ENCODE measurements at regions not wholly inside any gene's neighbourhood (a gene's known extent, or its start where the extent isn't known, plus 50 kb on each side); places are given as distances from the start of the nearest gene placed in this dataset.

GRCh38 chr2:6545336-6545735 is 320.4 kb downstream of the CMPK2 start (continued):
- TF ChIP-seq ZNF281 (CRISPR knock-in tag; IDR thresholded peaks at IDR 0.05) (no peak), ZNF138 (CRISPR knock-in tag; conservative IDR thresholded peaks at IDR 0.05) (no peak), ERG (CRISPR knock-in tag; IDR thresholded peaks at IDR 0.05) (no peak), NR2C2 (CRISPR knock-in tag; IDR thresholded peaks at IDR 0.05) (no peak), MAX (CRISPR knock-in tag; IDR thresholded peaks at IDR 0.05) (no peak), MYBL2 (CRISPR knock-in tag; IDR thresholded peaks at IDR 0.05) (no peak), GABPB1 (CRISPR knock-in tag; IDR thresholded peaks at IDR 0.05) (no peak), FOXJ3 (CRISPR knock-in tag; IDR thresholded peaks at IDR 0.05; ENCODE audit: borderline replicate concordance) (no peak), ZBTB21 (CRISPR knock-in tag; IDR thresholded peaks at IDR 0.05; ENCODE audit: borderline replicate concordance) (no peak), ATF1 (CRISPR knock-in tag; IDR thresholded peaks at IDR 0.05) (no peak)

- no peaks in the 10 kb centered on the region for H3K4me1 Mint-ChIP-seq
- TF ChIP-seq IRF2 (CRISPR knock-in tag; IDR thresholded peaks at IDR 0.05; ENCODE audit: borderline replicate concordance, low read depth) (no peak), MAX (CRISPR knock-in tag; IDR thresholded peaks at IDR 0.05) (no peak), FOXJ3 (CRISPR knock-in tag; IDR thresholded peaks at IDR 0.05; ENCODE audit: borderline replicate concordance) (no peak)
- no peak for ATAC-seq
- peaks cover 76% of the 10 kb centered on the region for H3K9me3 Mint-ChIP-seq
- no peak for DNase-seq (ENCODE audit: low spot score)
- peaks cover under 1% of the 10 kb centered on the region; the same call in 1 of the 2 replicates for H3K27me3 Mint-ChIP-seq (ENCODE audit: low read depth)
- no peak overlapping the region for H3K4me3 Mint-ChIP-seq
- POLR2A ChIA-PET: no interaction called here
- H3K27ac Mint-ChIP-seq: no peak overlapping the region
- CTCF ChIA-PET: no interaction called here
- peaks cover 62% of the 10 kb centered on the region for H3K36me3 Mint-ChIP-seq
Observed at GRCh38 chr2:6545795-6546194, 319.9 kb downstream of the CMPK2 start.

GRCh38 chr2:6554466-6554865 is 311.2 kb downstream of the CMPK2 start:
- TF ChIP-seq PRDM15 (CRISPR knock-in tag; IDR thresholded peaks at IDR 0.05): no peak
- TF ChIP-seq JUN (CRISPR knock-in tag; IDR thresholded peaks at IDR 0.05): no peak
- TF ChIP-seq E2F4 (CRISPR knock-in tag; IDR thresholded peaks at IDR 0.05; ENCODE audit: borderline replicate concordance, low read depth): no peak
- TF ChIP-seq ESRRA (CRISPR knock-in tag; IDR thresholded peaks at IDR 0.05; ENCODE audit: borderline replicate concordance): no peak
- no peak for TF ChIP-seq MYBL2 (CRISPR knock-in tag; IDR thresholded peaks at IDR 0.05)
- no peak for TF ChIP-seq ZBTB21 (CRISPR knock-in tag; IDR thresholded peaks at IDR 0.05; ENCODE audit: borderline replicate concordance)
- no peak for TF ChIP-seq AFF4 (CRISPR knock-in tag; IDR thresholded peaks at IDR 0.05; ENCODE audit: borderline replicate concordance)
- H3K36me3 Mint-ChIP-seq: peaks cover 71% of the 10 kb centered on the region
- ATAC-seq: no peak
- no peak overlapping the region for H3K27ac Mint-ChIP-seq
- peaks cover 4% of the 10 kb centered on the region for H3K27me3 Mint-ChIP-seq (ENCODE audit: low read depth)
- no peak overlapping the region for H3K4me3 Mint-ChIP-seq
- DNase-seq (ENCODE audit: low spot score): no peak
- ChIA-PET CTCF (no interaction called here), POLR2A (no interaction called here)
- H3K9me3 Mint-ChIP-seq: peaks cover 88% of the 10 kb centered on the region
- H3K4me1 Mint-ChIP-seq: no peaks in the 10 kb centered on the region

Data from WTC11 (cell line).